IPS-18c (cell line): ENCODE measurements at regions not wholly inside any gene's neighbourhood (a gene's known extent, or its start where the extent isn't known, plus 50 kb on each side); places are given as distances from the start of the nearest gene placed in this dataset.

Source experiments
- H3K4me3 ChIP-seq: 2 replicates; pipeline ENCODE4 v1.7.0; 2013; ENCODE audit warnings: low read depth, mild to moderate bottlenecking, low read length, moderate library complexity; ENCODE audit not compliant: insufficient read depth
- H3K9me3 ChIP-seq: one replicate; pipeline ENCODE4 v1.6.1; 2013; ENCODE audit warnings: mild to moderate bottlenecking, low read length, moderate library complexity; ENCODE audit not compliant: control insufficient read depth, insufficient read depth

GRCh38 chr10:130580975-130581374 lies 444.8 kb downstream of the GLRX3 start:
- H3K4me3 ChIP-seq = no peak overlapping the region
- peaks cover 11% of the 10 kb centered on the region for H3K9me3 ChIP-seq

GRCh38 chr10:130587718-130588117 lies 451.5 kb downstream of the GLRX3 start:
- Histone ChIP-seq H3K4me3 (peak overlapping the region; percentile 15; the same call in 1 of the 2 replicates), H3K9me3 (peaks cover 9% of the 10 kb centered on the region)

- peaks cover 23% of the 10 kb centered on the region for H3K9me3 ChIP-seq
- no peak overlapping the region; the same call in 1 of the 2 replicates for H3K4me3 ChIP-seq
These were observed 469.8 kb downstream of the GLRX3 start for GRCh38 chr10:130606001-130606405.

GRCh38 chr10:130607366-130607765 lies 471.2 kb downstream of the GLRX3 start:
- Histone ChIP-seq H3K9me3 (peaks cover 23% of the 10 kb centered on the region), H3K4me3 (no peak overlapping the region)

GRCh38 chr10:130611239-130611638 lies 475.0 kb downstream of the GLRX3 start:
- peaks cover 18% of the 10 kb centered on the region for H3K9me3 ChIP-seq
- no peak overlapping the region for H3K4me3 ChIP-seq

GRCh38 chr10:130615457-130615856 lies 479.3 kb downstream of the GLRX3 start:
- H3K9me3 ChIP-seq = peaks cover 5% of the 10 kb centered on the region
- H3K4me3 ChIP-seq = no peak overlapping the region

- no peak overlapping the region for H3K4me3 ChIP-seq
- peaks cover 6% of the 10 kb centered on the region for H3K9me3 ChIP-seq
These were observed 481.8 kb downstream of the GLRX3 start for GRCh38 chr10:130617985-130618384.

- H3K9me3 ChIP-seq = peaks cover 6% of the 10 kb centered on the region
These were observed 482.5 kb downstream of the GLRX3 start for GRCh38 chr10:130618647-130619046.

GRCh38 chr10:130621231-130621775 lies 485.1 kb downstream of the GLRX3 start:
- Histone ChIP-seq H3K9me3 (peaks cover 6% of the 10 kb centered on the region), H3K4me3 (no peak overlapping the region)

More at GRCh38 chr10:130618647-130619046, 482.5 kb downstream of the GLRX3 start:
- H3K4me3 ChIP-seq = no peak overlapping the region

- Histone ChIP-seq H3K4me3 (no peak overlapping the region), H3K9me3 (peaks cover 8% of the 10 kb centered on the region)
These were observed 487.6 kb downstream of the GLRX3 start for GRCh38 chr10:130623680-130624267.

GRCh38 chr10:130627346-130628045 lies 491.3 kb downstream of the GLRX3 start:
- no peak overlapping the region for H3K4me3 ChIP-seq
- H3K9me3 ChIP-seq = peaks cover 4% of the 10 kb centered on the region

GRCh38 chr10:130630135-130630534 lies 493.9 kb downstream of the GLRX3 start:
- H3K9me3 ChIP-seq = peaks cover 4% of the 10 kb centered on the region

GRCh38 chr10:130631142-130632096 lies 495.2 kb downstream of the GLRX3 start:
- Histone ChIP-seq H3K4me3 (no peak overlapping the region), H3K9me3 (peaks cover 6% of the 10 kb centered on the region)

More at GRCh38 chr10:130630135-130630534, 493.9 kb downstream of the GLRX3 start:
- H3K4me3 ChIP-seq = no peak overlapping the region

- Histone ChIP-seq H3K9me3 (peaks cover 2% of the 10 kb centered on the region), H3K4me3 (no peak overlapping the region)
These were observed 498.6 kb downstream of the GLRX3 start for GRCh38 chr10:130634816-130635215.

- Histone ChIP-seq H3K4me3 (no peak overlapping the region), H3K9me3 (peaks cover 4% of the 10 kb centered on the region)
These were observed 499.3 kb downstream of the GLRX3 start for GRCh38 chr10:130635528-130635927.

GRCh38 chr10:130636313-130636930 lies 500.2 kb downstream of the GLRX3 start:
- Histone ChIP-seq H3K9me3 (peaks cover 4% of the 10 kb centered on the region), H3K4me3 (no peak overlapping the region)
